ENCODE measurements at regions not wholly inside any gene's neighbourhood (a gene's known extent, or its start where the extent isn't known, plus 50 kb on each side); places are given as distances from the start of the nearest gene placed in this dataset.

DNA sequence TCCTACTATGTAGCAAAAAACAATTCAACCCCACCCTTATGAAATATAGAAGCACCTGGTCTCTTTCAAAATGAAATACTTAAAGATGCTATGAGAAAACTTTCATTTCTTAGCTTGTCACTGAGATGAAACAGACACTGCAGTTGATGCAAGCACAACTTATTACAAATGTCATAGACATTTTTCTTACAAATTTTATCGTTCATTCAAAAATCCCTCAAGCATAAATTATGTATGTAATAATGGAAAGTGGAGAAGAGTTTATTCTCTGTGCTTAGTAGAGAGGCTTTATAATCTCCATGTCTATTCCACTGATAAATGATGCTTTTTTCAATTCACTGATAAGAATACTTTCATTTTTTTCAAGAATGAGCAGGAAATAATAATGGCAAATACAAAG is 1943.9 kb upstream of the IGFBP7 start:
- ATAC-seq (replicated peaks) = no peak
- Mint-ChIP-seq H3K4me1 (no peaks in the 10 kb centered on the region), H3K4me3 (no peak overlapping the region), H3K36me3 (ENCODE audit: low read depth) (no peaks in the 10 kb centered on the region), H3K27me3 (no peaks in the 10 kb centered on the region), H3K9me3 (peaks cover 11% of the 10 kb centered on the region), H3K27ac (no peak overlapping the region)

DNA sequence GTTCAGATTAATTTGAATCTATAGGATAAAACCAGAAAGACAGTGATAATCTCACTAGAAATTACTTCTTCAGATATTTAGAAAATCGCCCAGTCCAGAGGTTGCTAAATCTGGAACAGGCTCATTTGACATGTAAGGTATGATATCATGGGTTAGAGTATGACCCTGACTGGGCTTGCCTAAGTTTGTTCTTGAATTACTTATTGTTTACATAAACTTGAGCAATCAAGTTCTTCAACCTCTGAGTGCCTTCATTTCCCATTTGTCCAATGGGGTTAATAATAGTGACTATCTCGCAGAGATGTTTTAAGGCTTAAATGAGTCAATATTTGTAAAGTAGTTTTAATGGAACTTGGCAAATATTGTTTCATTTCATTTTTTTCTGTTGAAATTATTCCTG is 1947.6 kb upstream of the IGFBP7 start:
- no peaks in the 10 kb centered on the region for H3K36me3 Mint-ChIP-seq (ENCODE audit: low read depth)
- no peak overlapping the region for H3K4me3 Mint-ChIP-seq
- H3K9me3 Mint-ChIP-seq = peaks cover 17% of the 10 kb centered on the region
- H3K27me3 Mint-ChIP-seq = no peaks in the 10 kb centered on the region
- ATAC-seq (replicated peaks) = no peak
- H3K4me1 Mint-ChIP-seq = no peaks in the 10 kb centered on the region
- no peak overlapping the region for H3K27ac Mint-ChIP-seq

DNA sequence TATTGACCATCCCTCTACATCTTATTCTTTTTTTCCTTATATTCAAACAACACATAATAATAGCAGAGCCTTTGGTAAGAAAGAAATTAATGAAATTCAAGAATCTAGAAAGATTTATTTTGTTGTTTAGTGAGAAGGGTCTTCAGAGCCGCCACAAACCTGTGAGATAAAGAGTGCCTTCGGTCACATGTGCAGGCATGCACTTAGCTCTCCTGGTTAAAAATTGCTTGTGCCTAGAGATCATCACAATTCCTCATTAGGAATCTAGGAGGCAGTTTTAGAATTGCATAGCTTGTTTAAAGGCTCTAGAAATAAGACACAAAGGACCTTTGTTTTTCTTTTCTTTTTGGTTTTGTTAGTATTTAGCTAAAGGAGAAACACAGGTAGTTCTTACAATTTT is 1948.4 kb upstream of the IGFBP7 start:
- ATAC-seq (replicated peaks) = no peak
- no peaks in the 10 kb centered on the region for H3K36me3 Mint-ChIP-seq (ENCODE audit: low read depth)
- H3K27me3 Mint-ChIP-seq = no peaks in the 10 kb centered on the region
- H3K4me3 Mint-ChIP-seq = no peak overlapping the region
- H3K4me1 Mint-ChIP-seq = no peaks in the 10 kb centered on the region
- H3K27ac Mint-ChIP-seq = no peak overlapping the region
- H3K9me3 Mint-ChIP-seq = peaks cover 13% of the 10 kb centered on the region

DNA sequence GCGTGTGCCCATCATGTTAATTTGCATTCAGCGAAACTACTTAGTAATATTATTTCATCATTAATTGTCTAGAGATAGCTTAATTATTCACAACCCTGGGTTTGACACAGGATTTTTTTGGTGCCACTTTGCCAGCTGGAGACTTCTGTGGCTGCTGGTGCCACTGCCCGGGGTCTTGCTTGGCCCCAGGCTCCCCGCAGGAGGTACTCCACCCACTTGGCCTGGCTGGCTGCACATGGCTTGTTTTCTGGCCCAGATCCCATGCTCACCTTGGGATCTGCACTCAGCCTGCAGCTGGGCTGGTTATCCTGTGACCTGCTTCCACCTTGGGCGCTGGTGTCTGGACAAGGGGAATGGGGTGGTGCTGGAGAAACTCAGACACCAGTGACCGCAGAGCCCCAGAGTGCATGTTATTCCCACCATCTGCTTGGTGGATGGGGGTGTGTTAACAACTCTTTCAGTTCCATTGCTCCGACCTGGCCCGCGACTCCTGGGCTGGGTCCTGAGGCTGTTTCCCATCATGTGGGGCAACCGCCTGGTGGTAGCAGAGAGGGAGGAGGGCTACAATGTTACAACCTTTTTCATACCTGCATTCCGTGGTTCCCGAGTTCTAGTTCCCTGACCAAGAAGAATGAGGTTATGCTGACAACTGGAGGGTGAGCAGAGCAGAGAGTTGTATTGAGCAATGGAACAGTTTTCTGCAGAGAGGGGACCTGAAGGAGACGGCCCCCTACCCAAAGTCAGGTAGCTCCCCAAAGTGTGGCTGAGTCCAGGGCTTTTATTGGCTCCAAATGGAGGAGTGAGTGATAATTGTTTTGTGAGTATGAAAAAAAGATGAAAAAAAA is 1950.0 kb upstream of the IGFBP7 start:
- H3K4me1 Mint-ChIP-seq = no peaks in the 10 kb centered on the region
- peaks cover 22% of the 10 kb centered on the region for H3K9me3 Mint-ChIP-seq
- no peak overlapping the region for H3K27ac Mint-ChIP-seq
- no peak overlapping the region for H3K4me3 Mint-ChIP-seq
- H3K36me3 Mint-ChIP-seq (ENCODE audit: low read depth) = no peaks in the 10 kb centered on the region
- H3K27me3 Mint-ChIP-seq = no peaks in the 10 kb centered on the region
- ATAC-seq (replicated peaks) = no peak

DNA sequence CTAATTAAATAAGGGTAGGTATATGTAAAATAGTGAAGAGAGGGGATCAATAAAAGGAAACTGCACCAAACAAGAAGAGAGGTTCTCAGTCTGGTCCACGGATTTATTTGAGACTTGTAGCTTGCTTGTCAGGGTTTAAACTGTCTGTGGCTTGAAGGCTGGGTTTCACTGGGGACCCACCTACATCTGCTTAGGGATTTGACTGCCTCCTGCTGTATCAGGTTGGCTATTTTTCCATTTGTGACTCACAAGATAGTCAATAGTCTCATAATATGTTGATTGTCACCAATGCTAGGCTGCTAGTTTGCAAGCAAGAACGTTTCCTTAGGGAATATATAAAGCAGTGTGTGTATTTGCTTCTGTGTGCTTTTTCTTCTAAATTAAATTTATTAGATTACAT is 1950.7 kb upstream of the IGFBP7 start:
- no peak for ATAC-seq (replicated peaks)
- Mint-ChIP-seq H3K27me3 (no peaks in the 10 kb centered on the region), H3K27ac (no peak overlapping the region), H3K4me1 (no peaks in the 10 kb centered on the region), H3K36me3 (ENCODE audit: low read depth) (no peaks in the 10 kb centered on the region), H3K9me3 (peaks cover 22% of the 10 kb centered on the region), H3K4me3 (no peak overlapping the region)

DNA sequence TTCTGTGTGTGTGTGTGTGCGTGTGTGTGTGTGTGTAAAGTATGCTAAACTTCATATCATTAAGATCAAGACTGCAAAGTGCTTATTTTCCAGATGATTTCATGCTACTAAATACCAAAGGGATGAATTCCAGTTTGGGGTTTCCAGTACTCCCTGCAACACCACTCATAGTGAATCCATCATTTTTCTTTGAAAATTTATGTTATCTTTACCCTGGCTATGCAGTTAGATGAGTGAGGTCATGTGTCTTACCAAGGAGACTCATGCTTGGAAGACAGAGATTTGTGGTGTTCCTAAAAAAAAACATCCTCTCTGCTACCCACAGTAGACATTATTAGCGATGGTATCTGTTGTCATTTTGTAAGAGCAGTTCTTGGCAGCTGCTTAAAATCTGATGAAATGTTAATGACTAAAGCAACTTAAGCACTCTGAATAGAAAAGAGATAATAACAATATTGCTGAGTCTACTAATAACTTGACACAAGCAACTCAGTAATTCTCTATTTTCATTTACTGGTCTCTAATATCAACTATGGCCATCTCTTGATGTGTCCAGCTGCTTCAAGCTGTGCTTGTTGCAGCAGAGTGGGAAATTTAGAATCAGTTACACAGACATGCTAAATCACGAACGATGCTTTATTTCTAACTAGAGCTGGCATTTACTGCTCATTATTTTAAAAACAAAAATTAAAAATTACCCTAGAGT is 1953.0 kb upstream of the IGFBP7 start:
- no peak for ATAC-seq (replicated peaks)
- H3K27ac Mint-ChIP-seq = no peak overlapping the region
- H3K4me1 Mint-ChIP-seq = no peaks in the 10 kb centered on the region

DNA sequence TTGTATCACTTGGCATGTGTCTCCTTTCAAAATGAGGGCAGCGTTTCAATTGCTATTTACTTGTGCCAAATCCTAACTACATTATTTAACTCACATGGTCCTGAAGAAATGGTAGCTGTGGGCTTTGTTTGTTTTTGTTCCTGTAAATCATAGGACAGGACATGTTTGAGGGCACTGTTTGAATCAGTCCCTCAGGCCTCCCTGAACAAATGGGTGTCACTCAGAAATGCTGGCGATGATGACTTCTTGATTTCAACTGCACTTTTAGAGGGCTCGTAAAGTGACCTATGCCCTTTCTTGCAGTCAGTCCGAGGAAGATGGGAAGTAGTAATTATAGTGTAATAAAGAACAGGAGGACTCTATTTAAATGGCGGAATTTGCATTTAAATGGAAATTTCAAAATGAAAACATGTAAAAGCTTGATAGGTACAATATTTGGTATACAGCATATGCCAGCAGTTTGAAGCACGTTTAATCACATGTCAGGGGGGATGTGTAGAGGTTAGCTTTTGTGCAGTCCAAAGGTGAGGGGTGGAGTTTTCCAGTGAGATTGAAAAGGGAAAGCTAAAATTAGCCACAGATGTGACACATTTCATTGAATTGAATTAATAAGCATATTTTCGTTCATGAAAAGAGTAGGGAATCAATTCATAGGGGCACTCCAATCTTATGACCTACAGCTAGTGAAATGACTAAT is 1958.7 kb upstream of the IGFBP7 start:
- ATAC-seq (replicated peaks) = no peak
- H3K9me3 Mint-ChIP-seq = peaks cover 18% of the 10 kb centered on the region
- no peak overlapping the region for H3K4me3 Mint-ChIP-seq
- no peak overlapping the region for H3K27ac Mint-ChIP-seq
- H3K4me1 Mint-ChIP-seq = no peaks in the 10 kb centered on the region
- H3K36me3 Mint-ChIP-seq (ENCODE audit: low read depth) = no peaks in the 10 kb centered on the region
- H3K27me3 Mint-ChIP-seq = no peaks in the 10 kb centered on the region

More for the DNA sequence above, 1953.0 kb upstream of the IGFBP7 start:
- Mint-ChIP-seq H3K9me3 (peaks cover 28% of the 10 kb centered on the region), H3K36me3 (ENCODE audit: low read depth) (no peaks in the 10 kb centered on the region), H3K27me3 (no peaks in the 10 kb centered on the region), H3K4me3 (no peak overlapping the region)

DNA sequence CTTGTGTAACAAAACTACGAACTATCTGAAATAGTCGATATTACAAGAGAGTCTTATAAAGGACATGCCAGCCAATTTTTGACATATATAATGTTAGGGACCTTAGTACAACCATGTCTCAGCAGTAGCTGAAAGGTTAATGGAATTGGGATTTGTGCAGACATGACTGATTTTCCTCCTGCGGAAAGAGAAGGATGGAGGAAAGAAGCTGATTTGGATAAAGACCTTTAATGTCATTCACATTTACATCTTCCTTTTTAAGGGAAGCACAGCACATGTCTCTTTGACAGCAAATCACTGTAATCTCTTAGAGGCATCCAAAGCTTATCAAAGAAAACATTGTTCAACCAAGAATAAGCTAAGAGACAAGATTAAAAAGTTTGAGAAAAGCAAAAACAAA is 1976.2 kb upstream of the IGFBP7 start:
- no peak for ATAC-seq (replicated peaks)
- no peak overlapping the region for H3K27ac Mint-ChIP-seq
- H3K9me3 Mint-ChIP-seq = peaks cover 6% of the 10 kb centered on the region
- no peak overlapping the region for H3K4me3 Mint-ChIP-seq
- H3K4me1 Mint-ChIP-seq = no peaks in the 10 kb centered on the region
- H3K36me3 Mint-ChIP-seq (ENCODE audit: low read depth) = no peaks in the 10 kb centered on the region
- H3K27me3 Mint-ChIP-seq = no peaks in the 10 kb centered on the region

DNA sequence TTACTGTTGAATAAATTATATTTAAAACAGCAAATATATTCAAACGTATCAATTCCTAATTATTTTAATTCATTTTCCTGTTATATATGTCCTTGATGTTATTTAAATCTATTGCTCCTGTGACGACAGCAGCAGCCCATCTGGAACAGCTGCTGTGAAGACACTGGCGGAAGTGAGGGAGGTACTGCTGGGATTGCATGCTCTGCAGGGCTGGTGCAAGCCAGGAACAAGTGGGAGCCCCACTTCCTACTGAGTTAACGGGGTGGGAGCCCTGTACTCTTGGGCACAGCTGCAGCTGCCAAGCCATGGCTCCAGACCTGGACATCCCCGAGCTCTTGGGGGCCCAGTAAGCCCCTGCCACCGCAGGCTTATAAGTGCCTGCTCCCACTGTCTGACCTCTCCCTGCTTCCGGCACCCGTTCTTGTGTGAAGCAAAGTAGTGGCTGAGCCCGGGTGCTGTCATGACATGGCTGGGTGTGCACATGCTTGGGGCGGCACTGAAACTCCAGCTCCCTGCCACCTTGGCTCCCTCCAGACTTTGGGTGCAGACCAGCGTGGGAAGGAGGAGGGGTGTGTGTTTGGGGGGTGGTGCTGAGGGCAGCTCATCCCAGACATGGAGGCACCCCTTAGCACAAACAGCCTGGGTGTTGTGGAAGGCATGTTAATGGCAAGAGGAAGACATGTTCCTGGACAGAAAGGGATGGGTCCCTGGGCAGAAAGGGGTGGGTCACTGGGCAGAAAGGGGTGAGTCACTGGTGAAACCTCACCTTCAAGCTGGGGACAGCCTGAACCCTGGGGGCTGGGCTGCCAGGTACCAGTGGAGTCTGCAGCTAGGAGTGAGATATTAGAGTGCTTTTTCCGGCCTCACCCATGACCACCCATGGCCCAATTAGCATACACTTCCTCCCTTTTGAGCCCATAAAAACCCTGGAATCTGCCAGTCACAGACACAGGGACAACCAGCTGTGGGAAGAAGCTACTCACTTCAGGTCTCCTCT is 1981.3 kb upstream of the IGFBP7 start:
- H3K9me3 Mint-ChIP-seq = peaks cover 9% of the 10 kb centered on the region
- H3K27ac Mint-ChIP-seq = no peak overlapping the region
- no peak overlapping the region for H3K4me3 Mint-ChIP-seq
- H3K4me1 Mint-ChIP-seq = no peaks in the 10 kb centered on the region
- no peak for ATAC-seq (replicated peaks)
- no peaks in the 10 kb centered on the region for H3K27me3 Mint-ChIP-seq
- no peaks in the 10 kb centered on the region for H3K36me3 Mint-ChIP-seq (ENCODE audit: low read depth)

DNA sequence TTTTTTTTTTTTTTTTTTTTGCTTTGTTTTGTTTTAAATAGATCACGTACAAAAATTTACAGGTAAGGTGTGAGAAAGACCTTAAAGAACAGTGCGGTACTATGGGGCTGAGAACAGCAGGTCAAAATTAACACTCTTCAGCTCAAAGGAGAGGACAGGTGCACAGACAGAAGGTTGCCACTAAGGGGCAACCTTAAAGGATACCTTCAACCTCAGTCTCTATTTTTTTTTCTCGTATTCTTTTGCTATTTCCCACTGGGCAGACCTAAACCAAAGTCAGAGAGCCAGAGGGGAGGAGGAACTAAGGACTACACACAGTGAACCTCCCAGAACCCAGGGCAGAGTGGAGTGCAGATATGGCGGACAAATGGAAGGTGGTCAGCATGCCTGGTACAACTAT is 1984.3 kb upstream of the IGFBP7 start:
- Mint-ChIP-seq H3K4me1 (no peaks in the 10 kb centered on the region), H3K9me3 (peaks cover 13% of the 10 kb centered on the region), H3K27ac (no peak overlapping the region), H3K4me3 (no peak overlapping the region), H3K36me3 (ENCODE audit: low read depth) (no peaks in the 10 kb centered on the region), H3K27me3 (no peaks in the 10 kb centered on the region)
- ATAC-seq (replicated peaks) = no peak

DNA sequence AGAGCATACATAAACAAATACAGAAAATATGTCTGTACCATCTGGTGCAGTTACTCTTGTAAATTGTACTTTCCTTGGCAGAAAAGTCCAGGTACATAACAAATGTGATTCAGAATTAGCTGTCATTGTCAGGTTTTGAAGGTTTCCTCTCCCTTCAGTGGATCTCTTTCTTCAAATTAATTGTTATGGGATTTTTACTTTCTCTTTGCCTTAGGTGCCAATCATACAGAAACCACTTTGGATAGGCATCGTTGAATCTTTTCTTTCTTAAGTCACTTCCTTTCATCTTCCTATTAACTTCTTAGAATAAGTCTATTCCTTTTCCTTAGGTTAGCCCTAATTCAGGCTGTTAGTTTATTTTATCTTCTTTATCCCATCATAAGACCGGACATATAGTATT is 1992.1 kb upstream of the IGFBP7 start:
- no peak for ATAC-seq (replicated peaks)
- Mint-ChIP-seq H3K27ac (no peak overlapping the region), H3K9me3 (peaks cover 13% of the 10 kb centered on the region), H3K4me3 (no peak overlapping the region), H3K27me3 (no peaks in the 10 kb centered on the region), H3K36me3 (ENCODE audit: low read depth) (no peaks in the 10 kb centered on the region), H3K4me1 (no peaks in the 10 kb centered on the region)

DNA sequence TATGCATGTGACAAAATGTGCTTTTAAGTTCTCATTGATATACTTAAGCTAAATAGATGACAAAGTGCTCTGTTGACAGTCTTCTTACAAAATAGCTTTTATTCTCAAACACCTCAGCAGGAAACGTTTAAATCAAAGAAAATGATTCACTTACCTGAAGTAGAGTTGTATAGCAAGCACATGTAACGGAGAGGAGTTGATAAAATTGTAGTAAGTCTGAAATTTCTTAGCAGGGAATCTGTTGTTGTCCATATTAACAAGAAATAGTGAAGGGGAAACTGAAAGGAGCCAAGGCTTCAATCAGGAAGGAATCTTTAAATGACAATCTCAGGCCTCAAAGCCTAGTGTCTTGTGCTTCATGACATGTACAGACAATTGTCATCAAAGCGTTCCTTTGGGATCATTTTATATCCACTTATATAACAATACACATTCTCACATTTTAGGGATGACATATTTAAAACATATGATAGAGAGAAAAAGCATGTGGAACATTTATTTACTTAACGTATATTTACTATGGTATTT is 2010.2 kb upstream of the IGFBP7 start:
- H3K27me3 Mint-ChIP-seq = no peaks in the 10 kb centered on the region
- H3K36me3 Mint-ChIP-seq (ENCODE audit: low read depth) = no peaks in the 10 kb centered on the region
- no peak overlapping the region for H3K4me3 Mint-ChIP-seq
- H3K9me3 Mint-ChIP-seq = peaks cover 8% of the 10 kb centered on the region
- H3K27ac Mint-ChIP-seq = no peak overlapping the region
- H3K4me1 Mint-ChIP-seq = no peaks in the 10 kb centered on the region
- no peak for ATAC-seq (replicated peaks)

DNA sequence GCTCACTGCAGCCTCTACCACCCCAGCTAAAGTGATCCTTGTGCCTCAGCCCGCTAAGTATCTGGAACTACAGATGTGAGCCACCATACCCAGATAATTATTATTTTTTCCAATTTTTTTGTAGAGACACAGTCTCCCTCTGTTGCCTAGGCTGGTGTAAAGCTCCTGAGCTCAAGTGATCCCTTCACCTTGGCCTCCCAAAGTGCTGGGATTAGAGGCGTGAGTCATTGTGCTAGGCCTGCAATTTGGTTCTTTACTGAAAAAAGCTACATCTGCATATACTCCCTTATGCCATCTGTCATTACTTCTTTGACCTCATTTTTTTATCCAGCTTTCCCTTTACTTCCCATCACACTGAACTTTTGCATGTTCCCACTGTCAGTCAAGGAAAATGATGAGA is 2012.4 kb upstream of the IGFBP7 start:
- H3K4me1 Mint-ChIP-seq = no peaks in the 10 kb centered on the region
- H3K36me3 Mint-ChIP-seq (ENCODE audit: low read depth) = no peaks in the 10 kb centered on the region
- no peak for ATAC-seq (replicated peaks)
- no peak overlapping the region for H3K27ac Mint-ChIP-seq
- H3K9me3 Mint-ChIP-seq = peaks cover 14% of the 10 kb centered on the region
- H3K27me3 Mint-ChIP-seq = no peaks in the 10 kb centered on the region
- no peak overlapping the region for H3K4me3 Mint-ChIP-seq

DNA sequence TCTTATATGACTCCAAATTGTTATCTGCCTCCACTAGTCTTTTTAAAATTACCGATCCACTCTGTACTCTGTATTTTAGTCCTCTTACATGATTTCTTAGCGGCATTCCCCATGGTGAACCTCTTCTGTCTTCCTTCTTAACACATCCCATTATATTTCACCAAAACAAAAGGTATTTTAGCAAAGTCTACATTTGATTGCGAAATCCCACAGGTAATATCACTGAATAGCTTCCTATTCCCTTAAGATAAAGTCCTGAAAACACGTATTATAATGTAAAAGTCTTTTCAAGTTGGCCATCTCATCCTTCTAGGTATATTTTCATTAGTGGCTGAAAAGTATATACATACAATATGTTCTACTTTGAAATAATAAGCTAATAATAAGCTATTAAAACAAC is 2016.0 kb upstream of the IGFBP7 start:
- no peak for ATAC-seq (replicated peaks)
- H3K36me3 Mint-ChIP-seq (ENCODE audit: low read depth) = no peaks in the 10 kb centered on the region
- H3K27ac Mint-ChIP-seq = no peak overlapping the region
- no peak overlapping the region for H3K4me3 Mint-ChIP-seq
- H3K27me3 Mint-ChIP-seq = no peaks in the 10 kb centered on the region
- H3K4me1 Mint-ChIP-seq = no peaks in the 10 kb centered on the region
- H3K9me3 Mint-ChIP-seq = peaks cover 18% of the 10 kb centered on the region
